ENCODE measurements at regions not wholly inside any gene's neighbourhood (a gene's known extent, or its start where the extent isn't known, plus 50 kb on each side); places are given as distances from the start of the nearest gene placed in this dataset.

GRCh38 chr16:72284042-72284789 is 112.3 kb upstream of the PMFBP1 start:
- TF ChIP-seq CTCF (IDR thresholded peaks at IDR 0.05; ENCODE audit: low read depth, low read length): no peak
- TF ChIP-seq POLR2A (IDR thresholded peaks at IDR 0.05; ENCODE audit: extremely low read depth, insufficient read length): no peak
- TF ChIP-seq MAX (IDR thresholded peaks at IDR 0.05; ENCODE audit: low read depth, low read length): no peak
- TF ChIP-seq MYC (IDR thresholded peaks at IDR 0.05; ENCODE audit: low read depth, low read length): no peak
